ENCODE measurements at regions not wholly inside any gene's neighbourhood (a gene's known extent, or its start where the extent isn't known, plus 50 kb on each side); places are given as distances from the start of the nearest gene placed in this dataset.

- H3K9me3 ChIP-seq (ENCODE audit: control insufficient read depth, low read length), result peaks cover 3% of the 10 kb centered on the region
- no peak overlapping the region for H3K9ac ChIP-seq (ENCODE audit: low read length)
- DNase-seq (ENCODE audit: low read depth), result no peak
- H3K4me1 ChIP-seq (ENCODE audit: control insufficient read depth, insufficient read depth, low read length), result no peaks in the 10 kb centered on the region
- H3K4me3 ChIP-seq (ENCODE audit: low read length), result no peak overlapping the region
- no peaks in the 10 kb centered on the region for H3K36me3 ChIP-seq (ENCODE audit: control insufficient read depth, insufficient read depth, low read length, severe bottlenecking)
- H3K27me3 ChIP-seq (replicated peaks; ENCODE audit: control insufficient read depth, insufficient read depth, low read length), result no peaks in the 10 kb centered on the region
These were observed 82.8 kb upstream of the VIPR2 start for GRCh38 chr7:159227433-159227832.

- Histone ChIP-seq H3K27me3 (replicated peaks; ENCODE audit: control insufficient read depth, insufficient read depth, low read length) (no peaks in the 10 kb centered on the region), H3K9ac (ENCODE audit: low read length) (no peak overlapping the region), H3K4me1 (ENCODE audit: control insufficient read depth, insufficient read depth, low read length) (no peaks in the 10 kb centered on the region), H3K9me3 (ENCODE audit: control insufficient read depth, low read length) (no peaks in the 10 kb centered on the region), H3K36me3 (ENCODE audit: control insufficient read depth, insufficient read depth, low read length, severe bottlenecking) (no peaks in the 10 kb centered on the region), H3K4me3 (ENCODE audit: low read length) (no peak overlapping the region)
- no peak for DNase-seq (ENCODE audit: low read depth)
These were observed 81.5 kb upstream of the VIPR2 start for GRCh38 chr7:159226011-159226702.

- no peak overlapping the region for H3K4me3 ChIP-seq (ENCODE audit: low read length)
- H3K4me1 ChIP-seq (ENCODE audit: control insufficient read depth, insufficient read depth, low read length), result no peaks in the 10 kb centered on the region
- no peaks in the 10 kb centered on the region for H3K9me3 ChIP-seq (ENCODE audit: control insufficient read depth, low read length)
- H3K36me3 ChIP-seq (ENCODE audit: control insufficient read depth, insufficient read depth, low read length, severe bottlenecking), result no peaks in the 10 kb centered on the region
- no peak for DNase-seq (ENCODE audit: low read depth)
- H3K9ac ChIP-seq (ENCODE audit: low read length), result no peak overlapping the region
- no peaks in the 10 kb centered on the region for H3K27me3 ChIP-seq (replicated peaks; ENCODE audit: control insufficient read depth, insufficient read depth, low read length)
These were observed 73.9 kb upstream of the VIPR2 start for GRCh38 chr7:159218607-159219006.

- H3K27me3 ChIP-seq (replicated peaks; ENCODE audit: control insufficient read depth, insufficient read depth, low read length), result no peaks in the 10 kb centered on the region
- H3K36me3 ChIP-seq (ENCODE audit: control insufficient read depth, insufficient read depth, low read length, severe bottlenecking), result no peaks in the 10 kb centered on the region
- H3K9ac ChIP-seq (ENCODE audit: low read length), result no peak overlapping the region
- no peak overlapping the region for H3K4me3 ChIP-seq (ENCODE audit: low read length)
- no peaks in the 10 kb centered on the region for H3K9me3 ChIP-seq (ENCODE audit: control insufficient read depth, low read length)
- H3K4me1 ChIP-seq (ENCODE audit: control insufficient read depth, insufficient read depth, low read length), result no peaks in the 10 kb centered on the region
- no peak for DNase-seq (ENCODE audit: low read depth)
These were observed 73.5 kb upstream of the VIPR2 start for GRCh38 chr7:159218170-159218569.

GRCh38 chr7:159215076-159215475, 70.4 kb upstream of the VIPR2 start:
- no peak for DNase-seq (ENCODE audit: low read depth)
- no peaks in the 10 kb centered on the region for H3K4me1 ChIP-seq (ENCODE audit: control insufficient read depth, insufficient read depth, low read length)
- no peaks in the 10 kb centered on the region for H3K27me3 ChIP-seq (replicated peaks; ENCODE audit: control insufficient read depth, insufficient read depth, low read length)
- H3K36me3 ChIP-seq (ENCODE audit: control insufficient read depth, insufficient read depth, low read length, severe bottlenecking), result no peaks in the 10 kb centered on the region
- no peak overlapping the region for H3K4me3 ChIP-seq (ENCODE audit: low read length)
- H3K9me3 ChIP-seq (ENCODE audit: control insufficient read depth, low read length), result no peaks in the 10 kb centered on the region
- no peak overlapping the region for H3K9ac ChIP-seq (ENCODE audit: low read length)

- no peaks in the 10 kb centered on the region for H3K9me3 ChIP-seq (ENCODE audit: control insufficient read depth, low read length)
- H3K27me3 ChIP-seq (replicated peaks; ENCODE audit: control insufficient read depth, insufficient read depth, low read length), result no peaks in the 10 kb centered on the region
- no peak overlapping the region for H3K4me3 ChIP-seq (ENCODE audit: low read length)
- no peak for DNase-seq (ENCODE audit: low read depth)
- H3K9ac ChIP-seq (ENCODE audit: low read length), result no peak overlapping the region
- H3K4me1 ChIP-seq (ENCODE audit: control insufficient read depth, insufficient read depth, low read length), result no peaks in the 10 kb centered on the region
- no peaks in the 10 kb centered on the region for H3K36me3 ChIP-seq (ENCODE audit: control insufficient read depth, insufficient read depth, low read length, severe bottlenecking)
These were observed 68.6 kb upstream of the VIPR2 start for GRCh38 chr7:159213253-159213652.

- Histone ChIP-seq H3K4me3 (ENCODE audit: low read length) (no peak overlapping the region), H3K9me3 (ENCODE audit: control insufficient read depth, low read length) (no peaks in the 10 kb centered on the region), H3K36me3 (ENCODE audit: control insufficient read depth, insufficient read depth, low read length, severe bottlenecking) (no peaks in the 10 kb centered on the region), H3K4me1 (ENCODE audit: control insufficient read depth, insufficient read depth, low read length) (no peaks in the 10 kb centered on the region), H3K27me3 (replicated peaks; ENCODE audit: control insufficient read depth, insufficient read depth, low read length) (no peaks in the 10 kb centered on the region), H3K9ac (ENCODE audit: low read length) (no peak overlapping the region)
- no peak for DNase-seq (ENCODE audit: low read depth)
These were observed 67.6 kb upstream of the VIPR2 start for GRCh38 chr7:159212226-159212625.

- Histone ChIP-seq H3K9ac (ENCODE audit: low read length) (no peak overlapping the region), H3K36me3 (ENCODE audit: control insufficient read depth, insufficient read depth, low read length, severe bottlenecking) (no peaks in the 10 kb centered on the region), H3K4me3 (ENCODE audit: low read length) (no peak overlapping the region), H3K27me3 (replicated peaks; ENCODE audit: control insufficient read depth, insufficient read depth, low read length) (no peaks in the 10 kb centered on the region), H3K9me3 (ENCODE audit: control insufficient read depth, low read length) (no peaks in the 10 kb centered on the region), H3K4me1 (ENCODE audit: control insufficient read depth, insufficient read depth, low read length) (no peaks in the 10 kb centered on the region)
- DNase-seq (ENCODE audit: low read depth), result no peak
These were observed 67.0 kb upstream of the VIPR2 start for GRCh38 chr7:159211540-159212182.

- Histone ChIP-seq H3K9me3 (ENCODE audit: control insufficient read depth, low read length) (no peaks in the 10 kb centered on the region), H3K4me3 (ENCODE audit: low read length) (no peak overlapping the region), H3K9ac (ENCODE audit: low read length) (no peak overlapping the region), H3K27me3 (replicated peaks; ENCODE audit: control insufficient read depth, insufficient read depth, low read length) (no peaks in the 10 kb centered on the region), H3K4me1 (ENCODE audit: control insufficient read depth, insufficient read depth, low read length) (no peaks in the 10 kb centered on the region), H3K36me3 (ENCODE audit: control insufficient read depth, insufficient read depth, low read length, severe bottlenecking) (no peaks in the 10 kb centered on the region)
- DNase-seq (ENCODE audit: low read depth), result no peak
These were observed 66.0 kb upstream of the VIPR2 start for GRCh38 chr7:159210581-159211235.

GRCh38 chr7:159209429-159209828, 64.8 kb upstream of the VIPR2 start:
- no peaks in the 10 kb centered on the region for H3K36me3 ChIP-seq (ENCODE audit: control insufficient read depth, insufficient read depth, low read length, severe bottlenecking)
- no peak for DNase-seq (ENCODE audit: low read depth)
- H3K27me3 ChIP-seq (replicated peaks; ENCODE audit: control insufficient read depth, insufficient read depth, low read length), result no peaks in the 10 kb centered on the region
- no peaks in the 10 kb centered on the region for H3K9me3 ChIP-seq (ENCODE audit: control insufficient read depth, low read length)
- no peak overlapping the region for H3K4me3 ChIP-seq (ENCODE audit: low read length)
- no peaks in the 10 kb centered on the region for H3K4me1 ChIP-seq (ENCODE audit: control insufficient read depth, insufficient read depth, low read length)
- H3K9ac ChIP-seq (ENCODE audit: low read length), result no peak overlapping the region

- Histone ChIP-seq H3K27me3 (replicated peaks; ENCODE audit: control insufficient read depth, insufficient read depth, low read length) (no peaks in the 10 kb centered on the region), H3K4me1 (ENCODE audit: control insufficient read depth, insufficient read depth, low read length) (no peaks in the 10 kb centered on the region), H3K36me3 (ENCODE audit: control insufficient read depth, insufficient read depth, low read length, severe bottlenecking) (no peaks in the 10 kb centered on the region), H3K9ac (ENCODE audit: low read length) (no peak overlapping the region), H3K4me3 (ENCODE audit: low read length) (no peak overlapping the region), H3K9me3 (ENCODE audit: control insufficient read depth, low read length) (no peaks in the 10 kb centered on the region)
- no peak for DNase-seq (ENCODE audit: low read depth)
These were observed 63.3 kb upstream of the VIPR2 start for GRCh38 chr7:159207951-159208350.
